Hepatocyte (in vitro differentiated cells): ENCODE measurements at regions not wholly inside any gene's neighbourhood (a gene's known extent, or its start where the extent isn't known, plus 50 kb on each side); places are given as distances from the start of the nearest gene placed in this dataset.

Experiments used
- CTCF ChIP-seq: fragments of 200-600 bp; sonication (generic); IDR thresholded peaks from 2 replicates; pipeline ENCODE4 v1.5.1; 2016; ENCODE audit warnings: antibody characterized with exemption, mild to moderate bottlenecking; ENCODE audit not compliant: poor library complexity
- EZH2 ChIP-seq: fragments of 200-600 bp; sonication (generic); IDR thresholded peaks from 2 replicates; pipeline ENCODE4 v1.6.1; 2016; ENCODE audit warnings: antibody characterized with exemption, mild to moderate bottlenecking, borderline replicate concordance
- EZH2phosphoT487 ChIP-seq: fragments of 200-600 bp; sonication (generic); IDR thresholded peaks from one replicate; pipeline ENCODE4 v1.6.1; 2018; ENCODE audit warnings: antibody characterized with exemption, mild to moderate bottlenecking, low read depth, moderate library complexity; ENCODE audit not compliant: unreplicated experiment, severe bottlenecking

GRCh38 chr7:81845744-81846241, 75.9 kb upstream of the HGF start:
- TF ChIP-seq CTCF, result no peak
- TF ChIP-seq EZH2phosphoT487, result no peak
- TF ChIP-seq EZH2, result no peak
